ENCODE measurements at regions not wholly inside any gene's neighbourhood (a gene's known extent, or its start where the extent isn't known, plus 50 kb on each side); places are given as distances from the start of the nearest gene placed in this dataset.
"Not testable (repeated sequence)": the region's sequence is repeated elsewhere in the genome, so short reads cannot be mapped to it uniquely, and the experiment has no call there.

DNA sequence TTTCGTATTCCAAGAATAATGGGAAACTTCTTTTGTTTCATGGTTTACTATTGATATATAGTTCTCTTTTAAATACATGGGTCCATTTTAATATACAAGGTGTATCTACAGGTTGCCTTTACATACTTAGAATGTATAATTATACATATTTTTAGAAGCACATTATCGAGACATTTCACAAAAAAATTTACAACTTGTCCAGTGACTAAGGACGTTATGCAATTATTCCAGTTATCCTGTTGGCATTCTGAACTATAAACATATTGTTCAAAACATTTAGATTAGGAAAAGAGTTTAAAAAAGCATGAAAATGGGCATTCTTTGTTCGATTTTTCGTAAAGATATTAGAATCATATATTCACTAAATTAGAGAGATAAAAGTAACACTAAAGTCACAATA is 344.6 kb upstream of the TMEFF2 start:
- ATAC-seq (ENCODE audit: insufficient number of reproducible peaks, low FRiP score, low read depth) (no peak), DNase-seq (ENCODE audit: low spot score) (no peak)
- TF ChIP-seq, protein P1, sequence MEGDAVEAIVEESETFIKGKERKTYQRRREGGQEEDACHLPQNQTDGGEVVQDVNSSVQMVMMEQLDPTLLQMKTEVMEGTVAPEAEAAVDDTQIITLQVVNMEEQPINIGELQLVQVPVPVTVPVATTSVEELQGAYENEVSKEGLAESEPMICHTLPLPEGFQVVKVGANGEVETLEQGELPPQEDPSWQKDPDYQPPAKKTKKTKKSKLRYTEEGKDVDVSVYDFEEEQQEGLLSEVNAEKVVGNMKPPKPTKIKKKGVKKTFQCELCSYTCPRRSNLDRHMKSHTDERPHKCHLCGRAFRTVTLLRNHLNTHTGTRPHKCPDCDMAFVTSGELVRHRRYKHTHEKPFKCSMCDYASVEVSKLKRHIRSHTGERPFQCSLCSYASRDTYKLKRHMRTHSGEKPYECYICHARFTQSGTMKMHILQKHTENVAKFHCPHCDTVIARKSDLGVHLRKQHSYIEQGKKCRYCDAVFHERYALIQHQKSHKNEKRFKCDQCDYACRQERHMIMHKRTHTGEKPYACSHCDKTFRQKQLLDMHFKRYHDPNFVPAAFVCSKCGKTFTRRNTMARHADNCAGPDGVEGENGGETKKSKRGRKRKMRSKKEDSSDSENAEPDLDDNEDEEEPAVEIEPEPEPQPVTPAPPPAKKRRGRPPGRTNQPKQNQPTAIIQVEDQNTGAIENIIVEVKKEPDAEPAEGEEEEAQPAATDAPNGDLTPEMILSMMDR (IDR thresholded peaks at IDR 0.05): no peak
- no peak overlapping the region for H3K4me3 ChIP-seq
- H3K36me3 ChIP-seq: no peaks in the 10 kb centered on the region
- H3K9me3 ChIP-seq: no peaks in the 10 kb centered on the region
- no peak overlapping the region for H3K27ac ChIP-seq
- H3K27me3 ChIP-seq (replicated peaks; ENCODE audit: insufficient read depth): no peaks in the 10 kb centered on the region
- no peaks in the 10 kb centered on the region for H3K4me1 ChIP-seq (ENCODE audit: control insufficient read depth in 1 of 2, low read depth in 2 of 2)

DNA sequence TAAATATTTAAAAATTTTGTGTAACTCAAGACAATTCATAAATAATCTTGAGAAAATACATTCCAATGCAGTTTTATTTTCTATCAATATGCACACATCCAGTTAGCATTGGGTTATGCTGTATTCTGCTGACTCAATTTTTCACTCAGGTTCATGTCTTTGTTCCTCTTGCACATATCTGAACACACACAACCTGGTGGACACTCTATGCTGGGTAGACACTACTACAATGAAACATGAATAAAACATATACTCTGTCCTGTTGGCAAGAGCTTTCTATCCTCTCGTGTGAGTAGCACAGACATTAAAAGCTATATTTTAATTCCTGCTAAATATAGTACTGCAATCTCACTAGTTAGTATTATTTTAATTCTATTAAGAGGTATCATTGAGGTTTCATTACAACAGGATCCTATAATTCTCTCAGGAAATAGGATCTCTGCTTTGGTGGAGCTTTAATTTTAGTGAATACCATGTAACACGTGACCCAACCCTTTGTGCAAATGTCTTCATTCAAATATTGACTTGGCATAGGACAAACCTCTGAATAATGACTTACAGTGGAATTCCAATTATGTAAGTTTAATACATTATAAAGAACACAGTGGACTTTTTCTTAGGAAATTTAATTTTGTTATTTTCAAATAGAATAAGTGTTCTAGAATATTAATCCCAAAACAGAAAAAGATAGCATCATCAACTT is 342.3 kb upstream of the TMEFF2 start:
- no peak overlapping the region for H3K4me3 ChIP-seq
- DNase-seq (ENCODE audit: low spot score) (no peak), ATAC-seq (ENCODE audit: insufficient number of reproducible peaks, low FRiP score, low read depth) (no peak)
- H3K4me1 ChIP-seq (ENCODE audit: control insufficient read depth in 1 of 2, low read depth in 2 of 2): no peaks in the 10 kb centered on the region
- H3K36me3 ChIP-seq: no peaks in the 10 kb centered on the region
- H3K9me3 ChIP-seq: no peaks in the 10 kb centered on the region
- H3K27ac ChIP-seq: no peak overlapping the region
- no peaks in the 10 kb centered on the region for H3K27me3 ChIP-seq (replicated peaks; ENCODE audit: insufficient read depth)
- TF ChIP-seq, protein P1 (IDR thresholded peaks at IDR 0.05): no peak

DNA sequence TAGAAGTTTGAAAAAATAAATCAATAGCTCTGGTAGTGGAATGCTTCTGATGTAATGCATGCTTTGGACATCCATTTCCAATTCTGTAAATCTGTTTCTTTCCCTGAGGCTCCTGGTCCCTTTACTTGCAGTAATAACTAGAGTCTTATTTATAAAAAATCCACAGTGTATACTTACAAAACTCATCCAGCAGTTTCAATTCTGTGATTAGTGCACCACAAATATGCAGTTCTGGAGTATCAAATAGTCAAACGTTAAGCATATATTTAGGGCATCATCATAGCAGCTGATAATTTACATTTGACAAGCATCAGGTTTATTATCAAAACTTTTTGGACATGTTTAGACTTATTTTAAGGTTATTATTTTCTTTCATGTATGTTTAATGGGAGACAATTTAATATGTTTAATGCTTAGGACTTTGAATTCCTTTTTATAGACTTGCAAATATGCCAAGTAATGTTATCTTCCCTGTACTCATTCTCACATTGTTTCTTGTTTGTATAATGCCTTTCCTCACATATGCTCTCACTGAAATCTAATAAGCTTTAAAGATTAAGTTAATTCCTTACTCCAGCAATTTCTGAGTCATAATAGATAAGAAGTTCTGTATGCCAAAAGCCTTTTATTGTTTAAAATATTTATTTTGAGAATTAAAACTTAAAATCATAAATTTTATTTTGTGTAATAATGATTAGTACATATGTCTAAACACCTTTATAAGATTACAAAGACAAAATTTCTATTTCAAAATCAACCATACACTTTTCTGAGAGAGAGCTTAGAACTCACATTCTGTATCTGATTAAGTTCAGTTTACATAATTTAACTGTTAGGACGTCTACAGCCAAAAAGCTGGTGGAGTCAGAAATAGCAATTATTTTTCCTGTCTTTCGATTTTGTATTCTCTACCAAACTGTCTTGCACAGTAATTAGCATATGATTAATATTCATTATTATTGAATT is 341.5 kb upstream of the TMEFF2 start:
- no peaks in the 10 kb centered on the region for H3K27me3 ChIP-seq (replicated peaks; ENCODE audit: insufficient read depth)
- H3K36me3 ChIP-seq: no peaks in the 10 kb centered on the region
- TF ChIP-seq, protein P1 (IDR thresholded peaks at IDR 0.05): no peak
- no peak overlapping the region for H3K4me3 ChIP-seq
- H3K27ac ChIP-seq: no peak overlapping the region
- no peak for ATAC-seq (ENCODE audit: insufficient number of reproducible peaks, low FRiP score, low read depth)
- no peaks in the 10 kb centered on the region for H3K4me1 ChIP-seq (ENCODE audit: control insufficient read depth in 1 of 2, low read depth in 2 of 2)
- no peak for DNase-seq (ENCODE audit: low spot score)
- no peaks in the 10 kb centered on the region for H3K9me3 ChIP-seq

DNA sequence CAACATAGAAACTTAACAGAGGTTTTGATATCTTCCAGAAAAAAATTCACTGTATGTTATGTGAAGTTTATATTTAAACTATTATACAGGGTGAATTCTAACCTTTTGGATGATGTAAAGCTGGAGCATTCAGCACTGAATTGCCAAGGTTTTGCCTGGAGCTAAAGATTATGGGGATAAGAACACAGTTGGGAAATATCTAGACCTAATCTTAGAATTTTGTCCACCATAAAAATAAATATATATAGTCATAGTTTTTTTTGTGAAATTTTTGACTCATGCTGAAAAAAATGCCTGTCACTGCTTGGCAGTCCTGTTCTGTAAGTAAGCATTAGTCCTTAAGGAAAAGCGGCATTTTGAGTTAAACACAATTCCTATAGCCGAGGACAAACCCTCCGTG is 339.3 kb upstream of the TMEFF2 start:
- no peaks in the 10 kb centered on the region for H3K9me3 ChIP-seq
- H3K4me1 ChIP-seq (ENCODE audit: control insufficient read depth in 1 of 2, low read depth in 2 of 2): no peaks in the 10 kb centered on the region
- DNase-seq (ENCODE audit: low spot score) (no peak), ATAC-seq (ENCODE audit: insufficient number of reproducible peaks, low FRiP score, low read depth) (no peak)
- H3K27ac ChIP-seq: no peak overlapping the region
- no peaks in the 10 kb centered on the region for H3K36me3 ChIP-seq
- no peaks in the 10 kb centered on the region for H3K27me3 ChIP-seq (replicated peaks; ENCODE audit: insufficient read depth)
- TF ChIP-seq, protein P1 (IDR thresholded peaks at IDR 0.05): no peak
- no peak overlapping the region for H3K4me3 ChIP-seq

DNA sequence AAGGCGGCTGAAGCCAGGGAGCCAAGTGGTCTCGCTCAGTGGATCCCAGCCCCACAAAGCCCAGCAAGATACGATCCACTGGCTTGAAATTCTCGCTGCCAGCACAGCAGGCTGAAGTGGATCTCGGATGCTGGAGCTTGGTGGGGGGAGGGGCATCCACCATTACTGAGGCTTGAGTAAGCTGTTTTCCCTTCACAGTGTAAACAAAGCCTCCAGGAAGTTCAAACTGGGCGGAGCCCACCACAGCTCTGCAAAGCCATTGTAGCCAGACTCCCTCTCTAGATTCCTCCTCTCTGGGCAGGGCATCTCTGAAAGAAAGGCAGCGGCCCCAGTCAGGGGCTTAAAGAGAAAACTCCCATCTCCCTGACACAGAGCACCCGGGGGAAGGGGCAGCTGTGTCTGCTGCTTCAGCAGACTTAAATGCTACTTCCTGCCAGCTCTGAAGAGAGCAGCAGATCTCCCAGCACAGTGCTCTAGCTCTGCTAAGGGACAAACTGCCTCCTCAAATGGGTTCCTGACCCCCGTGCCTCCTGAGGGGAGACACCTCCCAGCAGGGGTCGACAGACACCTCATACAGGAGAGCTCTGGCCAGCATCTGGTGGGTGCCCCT is 330.0 kb upstream of the TMEFF2 start:
- DNase-seq (ENCODE audit: low spot score); H3K4me3 ChIP-seq; H3K27me3 ChIP-seq (replicated peaks; ENCODE audit: insufficient read depth); H3K36me3 ChIP-seq; H3K27ac ChIP-seq; H3K9me3 ChIP-seq; H3K4me1 ChIP-seq (ENCODE audit: control insufficient read depth in 1 of 2, low read depth in 2 of 2); ATAC-seq (ENCODE audit: insufficient number of reproducible peaks, low FRiP score, low read depth): not testable (repeated sequence)

DNA sequence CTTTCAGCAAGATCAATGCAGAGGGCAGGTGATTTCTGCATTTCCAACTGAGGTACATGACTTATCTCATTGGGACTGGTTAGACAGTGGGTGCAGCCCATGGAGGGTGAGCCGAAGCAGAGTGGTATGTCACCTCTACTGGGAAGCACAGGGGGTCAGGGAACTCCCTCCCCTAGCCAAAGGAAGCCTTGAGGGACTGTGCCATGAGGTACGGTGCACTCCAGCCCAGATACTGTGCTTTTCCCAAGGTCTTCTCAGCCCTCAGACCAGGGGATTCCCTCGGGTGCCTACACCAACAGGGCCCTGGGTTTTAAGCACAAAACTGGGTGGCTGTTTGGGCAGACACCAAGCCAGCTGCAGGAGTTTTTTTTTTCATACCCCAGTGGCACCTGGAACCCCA is 329.5 kb upstream of the TMEFF2 start:
- H3K9me3 ChIP-seq; H3K4me1 ChIP-seq (ENCODE audit: control insufficient read depth in 1 of 2, low read depth in 2 of 2); H3K36me3 ChIP-seq; DNase-seq (ENCODE audit: low spot score); H3K27me3 ChIP-seq (replicated peaks; ENCODE audit: insufficient read depth); H3K4me3 ChIP-seq; ATAC-seq (ENCODE audit: insufficient number of reproducible peaks, low FRiP score, low read depth); H3K27ac ChIP-seq: not testable (repeated sequence)

All from thoracic aorta (tissue), 2 donors.